ENCODE measurements at regions not wholly inside any gene's neighbourhood (a gene's known extent, or its start where the extent isn't known, plus 50 kb on each side); places are given as distances from the start of the nearest gene placed in this dataset.

GRCh38 chr5:24385617-24386016 lies 259.2 kb downstream of the CDH10 start:
- no peak for DNase-seq

DNA sequence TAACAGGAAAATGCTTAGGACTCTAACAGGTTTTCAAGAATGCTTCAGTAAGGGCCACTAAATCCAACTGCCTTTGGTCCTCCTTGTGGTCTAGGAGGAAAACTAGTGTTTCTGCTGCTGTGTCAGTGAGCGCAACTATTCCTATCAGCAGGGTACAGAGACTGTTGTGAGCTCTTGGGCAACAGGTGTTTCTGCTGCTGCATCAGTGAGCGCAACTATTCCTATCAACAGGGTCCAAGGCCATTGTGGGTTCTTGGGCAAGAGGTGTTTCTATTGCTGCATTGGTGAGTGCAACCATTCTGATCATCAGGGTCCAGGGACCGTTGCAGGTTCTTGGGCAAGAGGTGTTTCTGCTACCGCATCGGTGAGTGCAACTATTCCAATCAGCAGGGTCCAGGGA lies 256.3 kb downstream of the CDH10 start:
- no peak for DNase-seq

- DNase-seq, result no peak
These were observed 254.8 kb downstream of the CDH10 start for GRCh38 chr5:24389968-24390367.

DNA sequence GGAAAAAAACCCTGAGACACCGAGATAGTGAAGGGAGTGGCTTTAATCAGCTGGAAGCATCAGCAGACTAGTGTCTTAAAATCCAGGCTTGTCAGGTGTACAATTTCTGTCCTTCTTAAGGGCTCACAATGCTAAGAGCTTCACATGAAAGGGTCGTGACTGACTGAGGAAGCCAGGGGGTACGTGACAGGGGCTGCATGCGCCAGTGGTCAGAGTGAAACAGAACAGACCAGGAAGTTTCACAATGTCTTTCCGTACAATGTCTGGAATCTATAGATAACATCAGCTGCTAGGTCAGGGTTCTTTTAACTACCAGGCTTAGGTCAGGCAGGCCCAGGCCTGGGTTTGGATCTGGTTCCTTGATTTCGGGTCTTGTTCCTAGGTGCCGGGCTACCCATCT lies 253.0 kb downstream of the CDH10 start:
- DNase-seq, result no peak

GRCh38 chr5:24397601-24398000 lies 247.2 kb downstream of the CDH10 start:
- no peak for DNase-seq

DNA sequence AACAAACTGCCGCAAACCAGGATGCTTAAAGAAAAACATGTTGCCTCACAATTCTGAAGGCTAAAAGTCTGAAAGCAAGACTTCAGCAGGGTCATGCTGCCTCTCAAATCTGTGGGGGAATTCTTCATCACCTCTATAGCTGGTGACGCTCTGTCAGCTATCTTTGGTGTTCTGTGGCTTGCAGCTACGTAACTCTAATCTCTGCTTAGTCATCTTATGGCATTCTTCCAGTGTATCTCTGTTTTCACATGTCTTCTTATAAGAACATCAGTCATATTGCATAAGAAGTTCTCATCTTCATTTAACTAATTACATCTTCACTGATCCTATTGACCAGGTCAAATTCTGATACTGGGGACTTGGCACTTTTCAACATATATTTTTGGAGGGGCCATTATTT lies 243.0 kb downstream of the CDH10 start:
- DNase-seq, result no peak

DNA sequence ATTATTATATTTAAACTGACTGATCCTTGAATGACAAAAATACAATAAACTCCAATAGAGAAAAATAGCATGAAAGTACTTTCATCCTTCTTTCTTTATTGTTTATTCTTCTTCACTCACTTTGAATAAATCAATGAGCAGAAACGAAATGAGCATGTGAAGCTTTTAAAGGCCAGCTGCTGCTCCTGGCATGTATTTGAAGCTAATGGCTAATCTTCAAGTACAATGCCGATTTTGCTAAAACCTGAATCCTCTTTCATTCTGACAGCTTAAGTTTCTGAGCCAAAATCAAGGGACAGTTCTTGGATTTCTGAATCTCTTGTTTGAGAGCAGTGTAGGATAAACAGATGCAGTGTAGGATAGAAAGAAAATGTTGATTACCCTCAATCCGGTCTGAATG lies 237.3 kb downstream of the CDH10 start:
- no peak for DNase-seq

DNA sequence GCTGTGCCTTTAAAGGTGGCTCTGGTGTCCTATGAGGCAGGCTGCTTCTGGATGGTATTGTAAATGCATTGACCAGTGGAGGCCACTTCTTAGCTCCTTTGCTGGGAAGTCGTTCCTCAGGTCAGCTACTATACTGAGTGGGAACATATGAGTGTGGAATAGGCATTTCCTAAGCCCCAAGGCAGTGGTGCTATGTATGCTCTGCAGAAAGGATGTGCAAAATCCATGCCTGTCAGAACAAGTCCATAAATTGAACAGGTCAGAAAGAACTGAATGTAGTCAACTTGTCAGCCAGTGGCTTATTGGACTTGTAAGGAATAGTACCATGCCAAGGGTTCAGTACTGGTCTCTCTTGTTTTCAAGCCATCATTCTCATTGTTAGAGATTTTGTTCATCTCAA lies 216.4 kb downstream of the CDH10 start:
- DNase-seq, result no peak

GRCh38 chr5:24433555-24433954 lies 211.2 kb downstream of the CDH10 start:
- DNase-seq, result no peak

Data from activated CD4-positive, alpha-beta T cell treated with anti-CD3 and anti-CD28 coated beads, Interleukin-2, amount 50 U/mL, for 16 hours (primary cell).